ENCODE measurements at regions not wholly inside any gene's neighbourhood (a gene's known extent, or its start where the extent isn't known, plus 50 kb on each side); places are given as distances from the start of the nearest gene placed in this dataset.

DNA sequence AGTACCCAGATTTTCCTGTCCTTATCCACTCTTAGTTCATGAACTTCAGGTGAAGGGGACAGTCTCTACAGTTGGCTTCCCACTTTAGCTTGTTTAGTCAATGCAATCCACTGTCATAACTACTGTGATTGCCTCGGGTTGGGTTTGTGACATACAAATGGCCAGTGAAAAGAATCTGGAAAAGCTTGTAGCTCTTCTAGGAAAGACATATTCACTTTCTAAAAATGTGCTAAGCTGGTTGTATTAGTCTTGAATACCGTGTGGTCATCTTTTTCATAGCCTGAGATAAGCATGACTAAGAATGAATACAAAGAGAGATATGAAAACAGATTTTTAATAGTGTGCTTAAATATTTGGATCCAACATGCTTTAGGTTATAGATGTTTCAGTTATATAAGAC lies 1443.5 kb upstream of the IGFBP7 start:
- H3K56ac ChIP-seq (ENCODE audit: insufficient read length, low read depth, low read length), result no peak overlapping the region
- no peak overlapping the region for H2BK20ac ChIP-seq (ENCODE audit: low read depth, low read length, poor library complexity, severe bottlenecking)
- no peak overlapping the region for H3K9ac ChIP-seq (ENCODE audit: extremely low read depth, insufficient read length, low read length)
- no peak overlapping the region for H3K4ac ChIP-seq (ENCODE audit: low read depth, low read length)
- no peak overlapping the region for H2BK5ac ChIP-seq (ENCODE audit: insufficient read length, low read length)
- peaks cover 0 to 2% (median 0%) of the 10 kb centered on the region in 3 experiments; a peak in 2 of 7 replicates for H3K36me3 Mint-ChIP-seq (ENCODE audit: insufficient read depth in 1 of 3, low read depth in 3 of 3)
- H3K27me3 Mint-ChIP-seq (ENCODE audit: low read depth), result no peaks in the 10 kb centered on the region
- H3K9me3 ChIP-seq (ENCODE audit: control insufficient read depth, low read depth, low read length), result no peaks in the 10 kb centered on the region
- no peak overlapping the region for H3K4me3 Mint-ChIP-seq
- WGBS (ENCODE audit: extremely low coverage, insufficient read length, low lambda C conversion rate), result no CpG with 5 or more reads among the region's 2 CpGs
- H3T11ph ChIP-seq (ENCODE audit: low read length), result no peak overlapping the region
- no peak overlapping the region for H3K23ac ChIP-seq (ENCODE audit: insufficient read length, low read depth, low read length)
- no peak overlapping the region for H4K5ac ChIP-seq (ENCODE audit: insufficient read length, low read depth, low read length)
- H4K20me1 ChIP-seq (ENCODE audit: control insufficient read depth, insufficient read depth, insufficient read length), result no peaks in the 10 kb centered on the region
- H3K4me1 Mint-ChIP-seq, result peaks cover 3 to 8% of the 10 kb centered on the region in 2 experiments; a peak in 2 of 4 replicates
- H3K27ac ChIP-seq (ENCODE audit: insufficient read length, low read depth, low read length), result no peak overlapping the region
- no peak overlapping the region for H2BK120ac ChIP-seq (ENCODE audit: low read depth, low read length, poor library complexity, severe bottlenecking)
- no peak overlapping the region for H2BK12ac ChIP-seq (ENCODE audit: insufficient read length, low read depth, low read length)
- TF ChIP-seq, protein P1, sequence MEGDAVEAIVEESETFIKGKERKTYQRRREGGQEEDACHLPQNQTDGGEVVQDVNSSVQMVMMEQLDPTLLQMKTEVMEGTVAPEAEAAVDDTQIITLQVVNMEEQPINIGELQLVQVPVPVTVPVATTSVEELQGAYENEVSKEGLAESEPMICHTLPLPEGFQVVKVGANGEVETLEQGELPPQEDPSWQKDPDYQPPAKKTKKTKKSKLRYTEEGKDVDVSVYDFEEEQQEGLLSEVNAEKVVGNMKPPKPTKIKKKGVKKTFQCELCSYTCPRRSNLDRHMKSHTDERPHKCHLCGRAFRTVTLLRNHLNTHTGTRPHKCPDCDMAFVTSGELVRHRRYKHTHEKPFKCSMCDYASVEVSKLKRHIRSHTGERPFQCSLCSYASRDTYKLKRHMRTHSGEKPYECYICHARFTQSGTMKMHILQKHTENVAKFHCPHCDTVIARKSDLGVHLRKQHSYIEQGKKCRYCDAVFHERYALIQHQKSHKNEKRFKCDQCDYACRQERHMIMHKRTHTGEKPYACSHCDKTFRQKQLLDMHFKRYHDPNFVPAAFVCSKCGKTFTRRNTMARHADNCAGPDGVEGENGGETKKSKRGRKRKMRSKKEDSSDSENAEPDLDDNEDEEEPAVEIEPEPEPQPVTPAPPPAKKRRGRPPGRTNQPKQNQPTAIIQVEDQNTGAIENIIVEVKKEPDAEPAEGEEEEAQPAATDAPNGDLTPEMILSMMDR (conservative IDR thresholded peaks at IDR 0.05), result no peak
- H2BK15ac ChIP-seq (ENCODE audit: low read depth, low read length), result no peak overlapping the region
- no peak overlapping the region for H2AK5ac ChIP-seq (ENCODE audit: insufficient read length, low read length)
- H4K8ac ChIP-seq (replicated peaks; ENCODE audit: insufficient read length, low read depth, low read length), result no peak overlapping the region
- no peaks in the 10 kb centered on the region for H3K23me2 ChIP-seq (ENCODE audit: insufficient read length, low read depth, low read length, poor library complexity, severe bottlenecking)
- no peak overlapping the region for H3K18ac ChIP-seq (ENCODE audit: insufficient read length, low read depth, low read length)
- no peak overlapping the region for H3K4me2 ChIP-seq (ENCODE audit: insufficient read depth, insufficient read length, low read length)
- H2AFZ ChIP-seq (ENCODE audit: low read length), result no peak overlapping the region
- no peaks in the 10 kb centered on the region for H3K79me2 ChIP-seq (ENCODE audit: insufficient read depth, low read length)
- H3K27me3 ChIP-seq (ENCODE audit: insufficient read depth, low read length), result no peaks in the 10 kb centered on the region
- H3K14ac ChIP-seq (ENCODE audit: insufficient read depth, low read length), result no peak overlapping the region
- peaks cover 7% of the 10 kb centered on the region for H3K4me1 ChIP-seq (ENCODE audit: insufficient read depth, low read length)
- no peak overlapping the region for H3K27ac Mint-ChIP-seq
- H4K91ac ChIP-seq (ENCODE audit: insufficient read length, low read depth, low read length), result no peak overlapping the region
- no peak for DNase-seq
- no peaks in the 10 kb centered on the region for H3K79me1 ChIP-seq (ENCODE audit: insufficient read depth, low read depth, low read length, poor library complexity, severe bottlenecking)
- H3K9me3 Mint-ChIP-seq, result no peaks in the 10 kb centered on the region; a peak in 1 of 5 replicates
